A549 (cell line): ENCODE measurements at regions not wholly inside any gene's neighbourhood (a gene's known extent, or its start where the extent isn't known, plus 50 kb on each side); places are given as distances from the start of the nearest gene placed in this dataset.

Experiments
- ATAC-seq, 2 experiments: fragments of 200-7000 bp in 1 of 2; fragments of >200 bp in 1 of 2; cut with Nextera tagmentation in 1 of 2; cut with Tn5 transposase in 1 of 2; 3 replicates each; pipeline versions ENCODE4 v1.8.0 to v1.9.1; 2018 to 2020; ENCODE audit warnings: mild to moderate bottlenecking in 1 of 2, moderate library complexity in 1 of 2
- CTCF ChIA-PET: fragments of 300-600 bp; sonication (Branson Sonifier 250); formaldehyde crosslinking; extraction: SDS; loops from one replicate; lab custom pipeline; 2021; ENCODE audit warnings: antibody characterized with exemption, inconsistent platforms; lab: Yijun Ruan, JAX
- POLR2A ChIA-PET: fragments of 350-600 bp; formaldehyde crosslinking; extraction: SDS; loops from one replicate; lab custom pipeline; 2021; ENCODE audit warnings: antibody characterized with exemption, inconsistent platforms; lab: Yijun Ruan, JAX
- DNase-seq, 2 experiments: peaks; one replicate each; pipeline versions ENCODE4 v3.0.0 to v3.0.0-alpha.2; 2011 to 2016; ENCODE audit warnings: low read depth in 1 of 2, low spot score in 1 of 2
- FAIRE-seq: peaks from 2 replicates; lab custom pipeline; 2011; peaks lifted over from hg19 to GRCh38; lab: Jason Lieb, UNC
- H3K27ac ChIP-seq, 2 experiments: fragments of >200 bp; sonication (Bioruptor Twin); formaldehyde crosslinking; 3 replicates each; pipeline ENCODE4 v1.5.1; 2016 to 2017
- H3K4me1 ChIP-seq: fragments of >200 bp; sonication (Bioruptor Twin); formaldehyde crosslinking; 3 replicates; pipeline ENCODE4 v1.6.1; 2016
- H3K4me2 ChIP-seq: fragments of >200 bp; sonication (Bioruptor Twin); formaldehyde crosslinking; 3 replicates; pipeline ENCODE4 v1.6.1; 2016
- H3K4me3 ChIP-seq: fragments of >200 bp; sonication (Bioruptor Twin); formaldehyde crosslinking; 3 replicates; pipeline ENCODE4 v1.5.1; 2016
- H3K9me3 ChIP-seq: fragments of >200 bp; sonication (Bioruptor Twin); formaldehyde crosslinking; 3 replicates; pipeline ENCODE4 v1.6.1; 2016
- BHLHE40 ChIP-seq: IDR thresholded peaks from 2 replicates; pipeline ENCODE4 v1.6.1; 2012; ENCODE audit warnings: low read depth, low read length, inconsistent platforms
- CBX8 ChIP-seq: fragments of 200-600 bp; sonication (generic); IDR thresholded peaks from 2 replicates; pipeline ENCODE4 v1.6.1; 2016
- CHD4 ChIP-seq: fragments of 200-600 bp; sonication (generic); IDR thresholded peaks from 2 replicates; pipeline ENCODE4 v1.6.1; 2016; ENCODE audit warnings: antibody characterized with exemption, mild to moderate bottlenecking, borderline replicate concordance
- EHMT2 ChIP-seq: fragments of 200-600 bp; sonication (generic); IDR thresholded peaks from 2 replicates; pipeline ENCODE4 v1.6.1; 2016; ENCODE audit warnings: antibody characterized with exemption, low read depth, mild to moderate bottlenecking, moderate library complexity
- ESRRA ChIP-seq: fragments of 150-350 bp; IDR thresholded peaks from 2 replicates; pipeline ENCODE4 v1.6.1; 2014; ENCODE audit warnings: mild to moderate bottlenecking, low read length, borderline replicate concordance
- FOSL2 ChIP-seq, 2 experiments: fragments of 450-650 bp in 1 of 2; fragments of >200 bp in 1 of 2; sonication (Bioruptor Twin) in 1 of 2; formaldehyde crosslinking; IDR thresholded peaks; 2 replicates each; pipeline versions ENCODE4 v1.5.0 to v1.6.1; 2016 to 2020; ENCODE audit warnings: mild to moderate bottlenecking in 1 of 2, moderate library complexity in 1 of 2
- HDAC2 ChIP-seq: fragments of 200-600 bp; sonication (generic); IDR thresholded peaks from 2 replicates; pipeline ENCODE4 v1.6.1; 2016
- HEYL ChIP-seq: fragments of 250-450 bp; sonication (Bioruptor Pico); IDR thresholded peaks from 2 replicates; pipeline ENCODE4 v1.8.0; 2021; ENCODE audit warnings: mild to moderate bottlenecking, moderate library complexity
- HOXA7 ChIP-seq: fragments of 250-450 bp; sonication (Bioruptor Pico); IDR thresholded peaks from 2 replicates; pipeline ENCODE4 v1.5.0; 2020; ENCODE audit warnings: mild to moderate bottlenecking, moderate library complexity
- JUNB ChIP-seq: fragments of >200 bp; sonication (Bioruptor Twin); formaldehyde crosslinking; IDR thresholded peaks from 2 replicates; pipeline ENCODE4 v1.6.1; 2016
- KDM1A ChIP-seq: fragments of 200-600 bp; sonication (generic); IDR thresholded peaks from 2 replicates; pipeline ENCODE4 v1.6.1; 2016; ENCODE audit warnings: low read depth, mild to moderate bottlenecking
- KDM5A ChIP-seq: fragments of 200-600 bp; sonication (generic); IDR thresholded peaks from 2 replicates; pipeline ENCODE4 v1.6.1; 2016; ENCODE audit warnings: antibody characterized with exemption, mild to moderate bottlenecking
- MAZ ChIP-seq: fragments of 150-350 bp; IDR thresholded peaks from 2 replicates; pipeline ENCODE4 v1.6.1; 2014; ENCODE audit warnings: antibody characterized with exemption, low read depth, low read length, borderline replicate concordance
- NFE2L2 ChIP-seq: fragments of 150-350 bp; conservative IDR thresholded peaks from 2 replicates; pipeline ENCODE4 v1.6.1; 2014; ENCODE audit warnings: low read length
- NR3C1 ChIP-seq: fragments of >200 bp; sonication (Bioruptor Twin); formaldehyde crosslinking; IDR thresholded peaks from 3 replicates; pipeline ENCODE4 v1.6.1; 2017
- RAD21 ChIP-seq, 2 experiments: fragments of >200 bp in 1 of 2; sonication (Bioruptor Twin) in 1 of 2; formaldehyde crosslinking in 1 of 2; IDR thresholded peaks in 1 of 2; conservative IDR thresholded peaks in 1 of 2; 2 replicates in 1 of 2; 3 replicates in 1 of 2; pipeline ENCODE4 v1.6.1; 2012 to 2018; ENCODE audit warnings: inconsistent platforms in 1 of 2
- SREBF2 ChIP-seq: fragments of 450-650 bp; IDR thresholded peaks from 2 replicates; pipeline ENCODE4 v1.6.1; 2014; ENCODE audit warnings: mild to moderate bottlenecking, moderate library complexity
- ZC3H11A ChIP-seq: fragments of 450-650 bp; IDR thresholded peaks from 2 replicates; pipeline ENCODE4 v1.6.1; 2014; ENCODE audit warnings: antibody characterized with exemption, mild to moderate bottlenecking
- ZNF302 ChIP-seq: fragments of 250-450 bp; sonication (Bioruptor Pico); IDR thresholded peaks from 2 replicates; pipeline ENCODE4 v1.9.0; 2021; ENCODE audit warnings: inconsistent platforms, mild to moderate bottlenecking, moderate library complexity
- WGBS: methylation state at CpG from one replicate; pipeline ENCODE4 v1.1.6; 2017; ENCODE audit errors: missing lambda C conversion rate; 5-methylcytosine and 5-hydroxymethylcytosine counted together
- TF ChIP-seq, protein P1 (sequence below): fragments of 150-350 bp; IDR thresholded peaks from 2 replicates; pipeline ENCODE4 v1.6.1; 2014; ENCODE audit warnings: low read depth, mild to moderate bottlenecking, low read length
- TF ChIP-seq, protein P2 (sequence below): fragments of 250-450 bp; sonication (Bioruptor Pico); IDR thresholded peaks from 2 replicates; pipeline ENCODE4 v1.5.0; 2021; ENCODE audit warnings: mild to moderate bottlenecking, moderate library complexity, borderline replicate concordance
- TF ChIP-seq, protein P3 (sequence below): IDR thresholded peaks from 2 replicates; pipeline ENCODE4 v1.6.1; 2012; ENCODE audit warnings: low read depth, borderline replicate concordance
- TF ChIP-seq, protein P4 (sequence below): fragments of >200 bp; sonication (Bioruptor Twin); formaldehyde crosslinking; IDR thresholded peaks from 3 replicates; pipeline ENCODE4 v1.6.1; 2016

DNA sequence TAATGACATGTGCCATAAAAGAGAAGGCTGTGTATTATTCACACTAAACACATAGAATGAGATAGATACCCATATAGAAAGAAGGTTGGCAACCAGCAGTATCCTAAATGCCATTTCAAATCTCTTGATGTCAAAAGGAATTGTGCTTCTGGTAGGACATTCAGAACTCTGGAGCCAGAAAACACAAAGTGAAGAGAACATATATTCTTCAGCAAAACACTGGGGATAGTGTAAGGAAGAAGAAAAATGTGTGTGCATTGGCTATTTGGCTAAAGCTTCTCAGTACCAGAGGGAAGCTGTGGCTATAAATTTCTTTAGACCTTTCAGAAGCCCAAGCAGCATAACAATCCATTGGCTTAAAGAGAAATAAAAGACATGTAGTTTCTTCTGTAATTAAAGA lies 551.6 kb upstream of the C9orf72 start:
- ChIA-PET CTCF (no interaction called here), POLR2A (no interaction called here)
- Histone ChIP-seq H3K4me2 (no peak overlapping the region), H3K27ac (no peak overlapping the region), H3K4me3 (no peak overlapping the region), H3K4me1 (no peaks in the 10 kb centered on the region), H3K9me3 (no peaks in the 10 kb centered on the region)
- ATAC-seq (no peak), FAIRE-seq (no peak), DNase-seq (no peak)
- TF ChIP-seq CBX8 (no peak), HOXA7 (CRISPR knock-in tag) (no peak), HDAC2 (no peak), KDM5A (no peak), EHMT2 (no peak)

DNA sequence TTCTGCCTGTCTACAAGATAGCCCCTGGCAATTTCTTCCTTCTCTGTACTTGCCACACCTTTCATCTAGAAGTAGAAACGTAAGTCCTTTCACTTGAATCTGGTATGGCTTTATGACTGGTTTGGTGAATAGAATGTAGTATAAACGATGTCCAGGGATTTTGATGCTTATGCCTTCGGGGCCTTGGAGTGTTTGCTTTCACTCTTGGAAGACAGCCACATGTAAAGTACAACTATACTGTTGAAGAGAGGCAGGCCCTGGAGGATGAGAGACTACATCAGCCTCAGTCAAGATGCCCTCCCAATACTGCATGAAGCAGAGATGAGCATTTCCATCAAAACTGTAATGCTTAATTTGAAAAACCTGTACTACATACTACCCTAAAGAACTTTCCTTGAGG lies 553.8 kb upstream of the C9orf72 start:
- ATAC-seq: no peak
- Histone ChIP-seq H3K27ac (no peak overlapping the region), H3K9me3 (no peaks in the 10 kb centered on the region), H3K4me1 (no peaks in the 10 kb centered on the region), H3K4me3 (no peak overlapping the region), H3K4me2 (no peak overlapping the region)
- DNase-seq: no peak
- WGBS: 3% methylated on average over 3 of the region's 3 CpGs
- FAIRE-seq: no peak
- POLR2A ChIA-PET: no interaction called here
- CTCF ChIA-PET: no interaction called here
- TF ChIP-seq MAZ (no peak), CHD4 (no peak), CBX8 (no peak), ESRRA (no peak), HOXA7 (CRISPR knock-in tag) (no peak), HDAC2 (no peak), BHLHE40 (no peak)
- TF ChIP-seq, protein P1, sequence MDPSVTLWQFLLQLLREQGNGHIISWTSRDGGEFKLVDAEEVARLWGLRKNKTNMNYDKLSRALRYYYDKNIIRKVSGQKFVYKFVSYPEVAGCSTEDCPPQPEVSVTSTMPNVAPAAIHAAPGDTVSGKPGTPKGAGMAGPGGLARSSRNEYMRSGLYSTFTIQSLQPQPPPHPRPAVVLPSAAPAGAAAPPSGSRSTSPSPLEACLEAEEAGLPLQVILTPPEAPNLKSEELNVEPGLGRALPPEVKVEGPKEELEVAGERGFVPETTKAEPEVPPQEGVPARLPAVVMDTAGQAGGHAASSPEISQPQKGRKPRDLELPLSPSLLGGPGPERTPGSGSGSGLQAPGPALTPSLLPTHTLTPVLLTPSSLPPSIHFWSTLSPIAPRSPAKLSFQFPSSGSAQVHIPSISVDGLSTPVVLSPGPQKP: no peak

DNA sequence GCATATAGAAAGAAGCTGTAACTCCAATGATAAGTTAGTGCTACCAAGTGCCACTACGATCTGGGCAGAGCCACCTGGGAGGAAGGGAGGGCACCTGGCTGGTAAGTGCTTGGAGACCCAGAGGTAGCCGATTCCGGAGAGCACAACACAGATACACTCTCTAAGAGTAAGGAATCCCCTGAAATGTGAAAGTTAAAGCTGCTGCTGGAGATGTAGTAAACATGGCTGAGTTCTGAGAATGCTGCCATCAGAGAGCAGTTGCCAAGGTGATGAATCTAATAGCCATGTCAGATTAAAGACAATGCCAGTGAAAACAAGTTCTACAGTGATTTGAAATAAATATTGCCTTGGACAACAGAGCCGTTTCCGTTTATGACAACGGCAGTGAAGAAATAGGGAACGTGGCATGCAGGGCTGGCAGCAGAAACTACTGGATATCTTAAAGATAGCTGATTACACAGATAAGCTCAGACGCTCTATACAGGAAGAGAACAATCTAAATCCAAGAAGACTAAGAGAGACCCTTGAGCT lies 561.2 kb upstream of the C9orf72 start:
- Histone ChIP-seq H3K9me3 (no peaks in the 10 kb centered on the region), H3K27ac (no peak overlapping the region), H3K4me1 (no peaks in the 10 kb centered on the region), H3K4me2 (no peak overlapping the region), H3K4me3 (no peak overlapping the region)
- DNase-seq: no peak
- no peak for FAIRE-seq
- CTCF ChIA-PET: no interaction called here
- 5% methylated on average over 8 of the region's 8 CpGs for WGBS
- no peak for ATAC-seq
- POLR2A ChIA-PET: no interaction called here
- TF ChIP-seq NR3C1 (no peak), BHLHE40 (no peak), KDM1A (no peak), ZC3H11A (no peak), HEYL (no peak), FOSL2 (IDR thresholded peaks at IDR 0.05) (no peak), FOSL2 (CRISPR knock-in tag; IDR thresholded peaks at IDR 0.05) (no peak), RAD21 (conservative IDR thresholded peaks at IDR 0.05 in 1 of 2, IDR thresholded peaks at IDR 0.05 in 1 of 2) (no peak), MAZ (no peak), KDM5A (no peak), ZNF302 (no peak), SREBF2 (no peak), NFE2L2 (no peak), JUNB (no peak)
- TF ChIP-seq, protein P2, sequence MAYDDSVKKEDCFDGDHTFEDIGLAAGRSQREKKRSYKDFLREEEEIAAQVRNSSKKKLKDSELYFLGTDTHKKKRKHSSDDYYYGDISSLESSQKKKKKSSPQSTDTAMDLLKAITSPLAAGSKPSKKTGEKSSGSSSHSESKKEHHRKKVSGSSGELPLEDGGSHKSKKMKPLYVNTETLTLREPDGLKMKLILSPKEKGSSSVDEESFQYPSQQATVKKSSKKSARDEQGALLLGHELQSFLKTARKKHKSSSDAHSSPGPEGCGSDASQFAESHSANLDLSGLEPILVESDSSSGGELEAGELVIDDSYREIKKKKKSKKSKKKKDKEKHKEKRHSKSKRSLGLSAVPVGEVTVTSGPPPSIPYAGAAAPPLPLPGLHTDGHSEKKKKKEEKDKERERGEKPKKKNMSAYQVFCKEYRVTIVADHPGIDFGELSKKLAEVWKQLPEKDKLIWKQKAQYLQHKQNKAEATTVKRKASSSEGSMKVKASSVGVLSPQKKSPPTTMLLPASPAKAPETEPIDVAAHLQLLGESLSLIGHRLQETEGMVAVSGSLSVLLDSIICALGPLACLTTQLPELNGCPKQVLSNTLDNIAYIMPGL (CRISPR knock-in tag): no peak
- TF ChIP-seq, protein P3, sequence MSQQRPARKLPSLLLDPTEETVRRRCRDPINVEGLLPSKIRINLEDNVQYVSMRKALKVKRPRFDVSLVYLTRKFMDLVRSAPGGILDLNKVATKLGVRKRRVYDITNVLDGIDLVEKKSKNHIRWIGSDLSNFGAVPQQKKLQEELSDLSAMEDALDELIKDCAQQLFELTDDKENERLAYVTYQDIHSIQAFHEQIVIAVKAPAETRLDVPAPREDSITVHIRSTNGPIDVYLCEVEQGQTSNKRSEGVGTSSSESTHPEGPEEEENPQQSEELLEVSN: no peak
- TF ChIP-seq, protein P4, sequence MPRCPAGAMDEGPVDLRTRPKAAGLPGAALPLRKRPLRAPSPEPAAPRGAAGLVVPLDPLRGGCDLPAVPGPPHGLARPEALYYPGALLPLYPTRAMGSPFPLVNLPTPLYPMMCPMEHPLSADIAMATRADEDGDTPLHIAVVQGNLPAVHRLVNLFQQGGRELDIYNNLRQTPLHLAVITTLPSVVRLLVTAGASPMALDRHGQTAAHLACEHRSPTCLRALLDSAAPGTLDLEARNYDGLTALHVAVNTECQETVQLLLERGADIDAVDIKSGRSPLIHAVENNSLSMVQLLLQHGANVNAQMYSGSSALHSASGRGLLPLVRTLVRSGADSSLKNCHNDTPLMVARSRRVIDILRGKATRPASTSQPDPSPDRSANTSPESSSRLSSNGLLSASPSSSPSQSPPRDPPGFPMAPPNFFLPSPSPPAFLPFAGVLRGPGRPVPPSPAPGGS: no peak
- TF ChIP-seq, protein P1: no peak
